GM18861 (cell line): ENCODE measurements at regions not wholly inside any gene's neighbourhood (a gene's known extent, or its start where the extent isn't known, plus 50 kb on each side); places are given as distances from the start of the nearest gene placed in this dataset.

Source experiments
- ATAC-seq: cut with Tn5 transposase; IDR thresholded peaks from one replicate; pipeline ENCODE4 v1.9.1; 2021; ENCODE audit not compliant: unreplicated experiment

DNA sequence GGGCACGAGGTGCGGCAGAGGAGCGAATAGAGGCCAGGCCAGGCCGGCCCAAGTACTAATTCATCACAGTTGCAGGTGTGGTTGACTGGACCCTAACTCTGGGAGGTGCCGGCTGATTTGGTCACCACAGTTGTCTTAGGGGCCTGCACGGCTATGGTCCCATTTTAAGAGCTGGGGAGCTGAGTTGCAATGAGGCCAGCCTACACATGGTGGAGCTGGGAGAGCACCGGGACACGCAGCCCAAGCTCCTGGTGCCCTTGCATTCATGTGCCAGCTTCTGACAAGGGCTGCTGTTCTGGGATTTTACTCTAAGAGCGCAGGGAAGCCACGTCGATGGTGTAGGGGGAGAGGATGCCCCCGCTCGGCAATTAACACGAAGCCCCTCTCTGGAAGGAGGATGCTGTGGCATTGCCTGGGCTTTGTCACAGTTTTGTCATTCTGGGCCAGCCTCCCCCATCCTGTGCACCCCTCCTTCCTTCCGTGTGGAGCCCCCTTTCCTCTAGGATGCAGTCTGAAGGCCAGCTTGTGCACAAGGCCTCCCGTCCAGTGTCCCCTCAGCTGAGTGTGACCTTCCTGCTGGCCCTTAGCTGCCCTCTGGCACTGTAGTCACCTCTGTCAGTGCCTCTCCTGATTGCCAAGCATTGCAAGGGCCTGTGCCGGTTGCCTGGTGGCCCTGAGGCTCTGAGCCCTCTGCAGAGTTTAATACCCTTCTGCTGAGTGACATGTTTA lies 109.4 kb upstream of the C1QTNF9B start:
- ATAC-seq, result no peak

DNA sequence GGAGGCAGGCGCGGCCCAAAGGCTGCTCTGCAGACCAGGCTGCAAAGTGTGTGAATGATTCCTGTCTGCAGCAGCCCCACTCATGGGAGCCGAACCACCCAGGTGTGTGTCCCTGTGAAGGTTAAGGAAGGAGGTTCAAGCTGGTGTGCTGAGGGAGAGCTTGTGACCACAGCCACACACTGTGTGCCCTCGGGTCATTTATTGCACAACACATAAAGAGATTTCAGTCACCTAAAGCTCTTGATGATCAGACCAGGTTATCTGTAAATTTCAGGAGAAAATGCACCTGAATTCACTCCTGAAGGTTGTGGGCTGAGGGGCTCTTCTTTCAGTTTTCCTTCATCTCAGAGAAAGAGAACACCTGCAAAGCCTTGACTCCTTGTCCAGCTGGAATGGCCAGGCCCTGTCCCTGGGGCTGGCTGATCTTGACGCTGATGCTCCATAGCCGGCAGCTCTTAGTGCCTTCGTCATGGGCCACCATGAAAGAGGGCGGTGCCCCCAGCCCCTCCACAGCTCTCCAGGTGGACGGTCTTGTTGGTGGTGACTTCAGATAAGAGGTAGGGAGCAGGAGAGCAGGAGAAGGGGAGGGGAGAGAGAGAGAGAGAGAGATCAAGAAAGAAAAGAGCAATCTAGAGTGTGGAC lies 110.8 kb upstream of the C1QTNF9B start:
- ATAC-seq, result no peak

DNA sequence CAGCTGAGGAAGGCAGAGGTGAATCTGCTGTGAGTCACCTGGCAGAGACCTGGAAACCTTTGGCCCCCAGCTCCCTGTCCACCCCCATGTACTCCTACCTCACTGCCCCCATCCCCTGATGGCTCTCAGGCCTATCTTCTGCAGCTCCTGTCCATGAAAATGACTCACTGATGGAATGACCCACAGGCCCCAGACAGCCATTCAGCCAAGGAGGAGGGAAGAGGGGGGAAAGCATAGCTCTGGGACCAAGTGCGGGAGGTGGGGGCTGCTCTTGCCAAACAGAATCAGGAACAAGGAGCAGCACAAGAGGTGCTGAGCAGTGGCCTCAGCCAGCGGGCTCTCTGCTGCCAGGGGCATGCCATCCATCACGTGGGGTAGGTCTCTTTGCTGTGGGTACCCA lies 111.4 kb upstream of the C1QTNF9B start:
- ATAC-seq, result no peak

DNA sequence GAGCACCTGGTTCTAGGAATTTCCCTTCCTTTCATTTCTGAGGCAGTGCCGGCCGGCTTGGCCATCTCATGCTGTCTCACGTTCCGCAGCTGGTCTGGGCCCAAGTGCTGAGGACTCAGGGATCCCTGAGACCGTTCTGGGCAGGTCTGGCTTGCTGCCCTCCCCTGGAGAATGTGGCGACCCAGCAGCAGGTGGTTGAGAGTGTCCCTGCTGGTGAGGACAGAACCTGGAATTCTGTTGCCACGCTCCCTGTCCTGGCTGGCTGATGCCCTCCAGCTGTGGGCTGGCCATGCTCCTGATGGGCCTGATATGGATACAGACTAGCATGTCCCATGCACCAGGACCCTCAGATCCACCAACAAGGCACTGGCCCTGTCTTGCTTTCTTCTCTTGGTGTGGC lies 114.0 kb upstream of the C1QTNF9B start:
- ATAC-seq, result no peak

DNA sequence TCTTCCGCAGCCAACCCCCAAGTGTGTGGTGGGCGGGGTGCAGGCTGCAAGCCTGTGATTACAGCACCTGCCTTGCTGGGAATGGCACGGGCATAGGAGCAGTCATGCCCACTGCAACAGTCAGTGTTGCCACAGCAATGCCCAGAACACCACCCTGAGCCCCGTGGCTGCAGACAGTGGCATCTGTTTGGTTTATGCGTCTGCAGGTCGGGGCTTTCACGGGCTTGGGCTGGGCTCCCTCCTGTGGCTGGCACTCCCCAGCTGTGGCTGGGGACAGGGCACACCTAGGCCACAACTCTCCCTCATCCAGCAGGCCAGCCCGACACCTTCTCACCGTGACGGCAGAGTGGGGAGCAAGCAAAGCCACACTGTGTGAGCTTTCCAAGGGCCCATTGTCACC lies 115.3 kb upstream of the C1QTNF9B start:
- ATAC-seq, result no peak

DNA sequence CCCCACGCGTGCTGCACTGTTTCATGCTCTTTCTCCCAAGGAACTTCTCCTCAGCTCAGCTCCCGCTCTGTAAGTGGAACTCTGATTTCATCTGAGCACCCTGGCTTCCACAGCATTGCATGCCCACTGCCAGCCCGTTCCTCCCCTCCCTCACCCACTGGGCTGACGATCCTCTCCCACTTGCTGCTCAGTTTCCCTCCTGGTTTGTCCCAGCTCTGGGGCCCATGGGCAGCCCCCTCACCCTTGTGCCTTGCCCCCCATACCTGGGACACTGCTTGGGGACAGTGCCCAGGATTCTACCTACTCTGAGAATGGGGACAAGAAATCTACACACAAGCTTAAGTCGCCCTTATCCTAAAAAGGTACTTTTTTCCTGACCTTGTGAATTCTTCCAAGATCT lies 115.9 kb upstream of the C1QTNF9B start:
- ATAC-seq, result no peak

DNA sequence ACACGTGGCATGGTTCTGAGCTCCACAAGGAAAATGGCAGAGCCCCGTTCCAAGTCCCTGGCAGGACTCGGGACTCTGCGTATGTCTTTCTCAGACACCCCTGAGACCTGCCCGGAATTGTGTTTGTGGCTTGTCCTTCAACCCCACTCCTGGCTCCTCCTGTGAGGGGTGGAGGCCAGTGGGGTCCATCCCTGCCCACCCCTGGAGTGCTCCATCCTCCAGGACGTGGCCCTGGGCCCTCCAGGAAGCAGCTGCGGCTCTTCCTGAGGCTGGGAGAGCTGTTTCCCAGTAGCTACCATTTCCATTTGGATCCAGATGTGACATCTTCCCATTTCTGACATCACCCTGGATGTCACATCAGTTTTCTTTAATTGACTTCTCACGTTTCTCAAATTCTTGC lies 118.7 kb upstream of the C1QTNF9B start:
- ATAC-seq, result no peak

DNA sequence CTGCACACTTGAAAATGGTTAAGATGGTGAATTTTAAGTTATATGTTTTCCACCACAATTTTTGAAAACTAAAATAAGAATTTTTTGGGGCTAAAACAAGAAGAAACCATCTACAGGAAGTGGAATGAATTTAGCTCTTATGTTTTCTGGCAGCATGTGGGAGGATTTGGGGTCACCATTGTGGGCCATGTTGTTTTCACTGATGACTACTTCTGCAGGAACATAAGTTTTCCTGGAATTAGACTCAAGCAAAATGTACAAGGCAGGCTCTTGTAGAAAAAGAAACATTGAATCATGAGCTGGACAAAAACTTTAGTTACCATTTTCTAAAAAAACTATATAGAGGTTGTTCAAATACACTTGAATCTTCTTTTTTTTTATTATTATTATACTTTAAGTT lies 125.3 kb upstream of the C1QTNF9B start:
- ATAC-seq, result no peak

DNA sequence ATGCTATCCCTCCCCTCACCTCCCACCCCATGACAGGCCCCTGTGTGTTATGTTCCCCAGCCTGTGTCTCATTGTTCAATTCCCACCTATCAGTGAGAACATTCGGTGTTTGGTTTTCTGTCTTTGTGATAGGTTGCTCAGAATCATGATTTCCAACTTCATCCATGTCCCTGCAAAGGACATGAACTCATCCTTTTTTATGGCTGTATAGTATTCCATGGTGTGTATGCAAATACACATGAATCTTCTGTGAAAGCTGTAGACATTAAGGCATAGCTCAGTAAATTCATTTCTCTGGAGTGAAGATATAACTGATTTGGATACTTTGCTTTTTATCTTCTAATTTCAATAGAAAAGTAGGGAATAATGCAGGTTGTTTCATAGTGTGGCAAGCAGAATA lies 125.8 kb upstream of the C1QTNF9B start:
- ATAC-seq, result no peak

DNA sequence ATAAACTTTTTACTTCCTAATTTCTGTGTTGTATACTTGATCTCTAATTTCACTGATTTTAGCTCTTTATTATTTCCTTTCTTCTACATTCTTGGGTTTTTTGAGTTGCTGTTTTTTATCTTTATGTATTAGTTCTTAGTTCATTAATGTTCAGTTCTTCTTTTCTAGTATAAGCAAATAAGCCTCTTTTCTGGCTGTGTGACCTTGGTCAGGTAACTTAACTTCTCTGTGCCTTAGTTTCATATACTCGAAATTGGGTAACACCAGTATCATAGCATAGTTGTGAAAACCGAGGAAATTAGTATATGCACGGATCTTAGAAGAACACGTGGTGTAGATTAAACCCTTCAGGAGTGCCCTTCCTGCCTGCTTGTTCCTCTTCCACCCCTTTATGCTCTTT lies 130.2 kb upstream of the C1QTNF9B start:
- no peak for ATAC-seq

DNA sequence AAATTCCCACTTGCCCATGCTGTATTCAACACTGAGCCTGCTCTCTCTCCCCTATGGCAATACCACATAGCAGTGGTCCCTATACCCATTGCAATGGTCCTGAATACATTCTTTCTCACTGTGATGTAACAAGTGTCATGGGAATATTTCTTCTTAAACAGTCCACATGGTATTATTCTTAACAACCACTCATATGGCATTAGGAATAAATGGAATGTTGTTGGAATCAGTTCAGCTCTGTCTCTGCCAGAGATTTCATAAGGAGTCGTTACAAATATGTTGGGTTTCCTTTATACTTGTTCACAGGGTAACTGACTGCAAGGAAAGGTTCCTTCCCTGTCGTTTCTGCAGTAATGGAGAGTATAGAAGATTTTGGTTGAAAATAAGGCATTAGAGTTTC lies 128.3 kb upstream of the SPATA13 start:
- ATAC-seq, result no peak

DNA sequence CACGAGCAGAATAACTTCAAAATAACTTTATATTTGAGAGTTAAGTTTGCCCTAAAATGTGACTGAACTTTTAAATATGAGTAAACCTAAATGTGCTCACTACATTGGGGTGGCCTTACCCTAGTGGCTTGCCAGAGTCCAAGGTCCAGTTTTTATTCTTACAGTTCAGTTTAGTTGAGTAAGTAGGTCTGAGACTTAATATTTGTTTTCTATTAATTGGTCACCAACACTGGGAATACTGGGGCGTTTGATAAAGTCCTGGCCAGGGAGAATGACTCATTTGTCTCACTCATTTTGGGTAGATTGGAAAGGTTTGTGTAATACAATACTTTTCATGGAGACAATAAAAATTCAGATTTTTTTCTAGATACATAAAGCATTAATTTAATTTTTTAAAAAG lies 127.8 kb upstream of the SPATA13 start:
- no peak for ATAC-seq

DNA sequence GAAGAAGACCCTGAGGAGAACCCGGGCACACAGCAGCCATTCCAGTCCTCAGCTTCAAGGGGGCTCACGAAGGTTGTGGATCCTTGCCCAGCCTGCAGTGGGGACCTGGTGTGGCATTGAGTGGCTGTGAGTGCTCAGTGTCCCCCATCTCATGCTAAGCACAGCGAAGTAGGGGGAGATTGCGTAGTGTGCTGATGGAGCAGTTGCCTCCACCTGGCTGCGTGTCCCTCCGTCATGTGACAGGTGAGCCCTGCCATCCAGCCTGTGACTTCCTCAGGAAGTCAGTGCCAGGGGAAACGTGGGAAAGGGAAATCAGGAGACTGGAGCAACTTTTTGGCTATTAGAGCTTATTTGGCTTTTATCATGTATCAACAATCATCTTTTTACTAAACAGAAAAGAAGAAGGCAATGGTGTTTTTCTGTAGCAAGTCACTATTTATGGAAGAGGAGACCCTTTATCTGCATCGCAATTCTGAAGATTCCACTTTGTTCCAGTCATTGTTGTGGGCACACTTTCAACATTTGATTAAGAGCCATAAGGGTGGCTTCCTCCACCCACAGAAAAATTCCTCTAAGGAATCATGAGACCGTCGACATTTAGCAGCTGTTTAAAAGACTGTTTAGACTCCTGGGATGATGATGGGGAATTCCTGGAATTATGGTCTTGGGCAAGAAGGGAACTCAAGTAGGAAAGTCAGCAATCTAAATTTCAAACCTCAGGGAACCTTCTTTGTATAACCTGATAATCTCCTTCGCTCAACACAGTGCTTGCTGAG lies 126.8 kb upstream of the SPATA13 start:
- no peak for ATAC-seq

DNA sequence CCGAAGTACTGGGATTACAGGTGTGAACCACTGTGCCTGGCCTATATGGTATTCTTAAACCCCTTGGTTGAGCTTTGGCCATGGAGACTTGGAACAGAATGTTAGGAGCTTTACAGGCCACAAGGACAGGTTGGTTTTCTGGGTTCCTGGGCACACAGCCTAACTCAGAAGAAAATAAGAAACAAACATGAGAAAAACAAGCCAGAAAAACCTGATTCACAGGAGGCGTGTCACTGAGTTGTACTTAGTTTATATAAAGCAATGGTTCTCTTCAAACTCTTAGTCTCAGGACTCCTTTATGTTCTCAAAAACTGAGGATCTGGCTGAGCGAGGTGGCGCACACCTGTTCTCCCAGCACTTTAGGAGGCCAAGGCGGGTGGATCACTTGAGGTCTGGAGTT lies 125.1 kb upstream of the SPATA13 start:
- ATAC-seq, result no peak

DNA sequence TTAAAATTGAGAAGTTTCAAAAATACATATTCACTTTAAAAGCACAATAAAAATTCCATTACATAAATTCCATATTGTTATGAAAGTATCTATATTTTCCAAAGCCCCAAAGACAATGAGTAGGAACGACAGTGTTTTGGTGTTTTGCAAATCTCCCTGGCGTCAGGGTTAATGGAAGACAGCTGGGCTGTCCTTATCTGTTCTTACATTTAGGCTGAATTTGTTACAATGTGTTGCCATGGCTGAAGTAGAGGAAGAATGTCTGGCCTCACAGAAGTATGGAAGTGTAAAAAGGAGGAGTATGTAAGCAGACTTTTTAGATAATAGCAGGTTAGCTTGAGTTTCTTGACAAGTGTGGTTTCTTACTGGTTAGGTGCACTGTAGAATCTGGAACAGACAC lies 124.4 kb upstream of the SPATA13 start:
- no peak for ATAC-seq

DNA sequence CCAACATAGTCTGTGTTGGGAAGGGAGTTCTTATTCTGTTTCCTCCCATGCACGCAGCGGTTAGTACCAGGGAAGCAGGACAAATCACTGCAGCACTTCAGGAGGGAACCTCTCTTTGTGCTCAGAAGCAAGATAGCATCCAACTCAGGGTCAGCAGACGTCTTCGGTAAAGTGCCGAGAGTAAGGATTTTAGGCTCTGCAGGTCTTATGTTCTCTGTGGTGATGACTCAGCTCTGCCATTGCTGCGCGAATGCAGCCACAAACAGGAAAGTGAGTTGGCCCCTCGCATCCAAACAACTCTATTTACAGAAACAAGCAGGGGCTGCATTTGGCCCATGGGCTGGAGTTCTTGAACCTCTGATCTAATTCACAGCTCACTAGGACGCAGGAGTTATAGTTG lies 122.1 kb upstream of the SPATA13 start:
- ATAC-seq, result no peak

DNA sequence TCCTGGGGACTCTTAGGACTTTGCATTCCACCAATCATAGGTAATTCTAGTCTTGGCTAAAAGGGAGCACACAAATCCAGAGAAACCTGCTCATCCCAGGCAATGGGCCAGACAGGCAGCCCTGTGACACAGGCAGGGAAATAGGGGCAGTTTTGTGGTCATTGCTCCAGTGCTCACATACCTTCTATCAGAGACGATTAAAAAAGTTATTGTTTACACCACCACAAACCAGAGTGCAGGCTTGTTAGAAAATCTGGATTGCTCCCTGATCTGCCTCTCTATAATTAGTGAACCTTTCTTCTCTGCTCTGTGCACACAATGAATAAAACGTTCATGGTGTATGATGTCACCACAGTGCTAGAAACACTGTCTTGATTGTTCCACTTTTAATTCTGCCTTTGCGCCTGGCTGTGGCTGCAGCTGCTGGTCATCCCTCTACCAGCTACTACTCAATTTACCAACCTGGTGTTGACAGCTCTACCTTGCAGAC lies 121.6 kb upstream of the SPATA13 start:
- no peak for ATAC-seq

DNA sequence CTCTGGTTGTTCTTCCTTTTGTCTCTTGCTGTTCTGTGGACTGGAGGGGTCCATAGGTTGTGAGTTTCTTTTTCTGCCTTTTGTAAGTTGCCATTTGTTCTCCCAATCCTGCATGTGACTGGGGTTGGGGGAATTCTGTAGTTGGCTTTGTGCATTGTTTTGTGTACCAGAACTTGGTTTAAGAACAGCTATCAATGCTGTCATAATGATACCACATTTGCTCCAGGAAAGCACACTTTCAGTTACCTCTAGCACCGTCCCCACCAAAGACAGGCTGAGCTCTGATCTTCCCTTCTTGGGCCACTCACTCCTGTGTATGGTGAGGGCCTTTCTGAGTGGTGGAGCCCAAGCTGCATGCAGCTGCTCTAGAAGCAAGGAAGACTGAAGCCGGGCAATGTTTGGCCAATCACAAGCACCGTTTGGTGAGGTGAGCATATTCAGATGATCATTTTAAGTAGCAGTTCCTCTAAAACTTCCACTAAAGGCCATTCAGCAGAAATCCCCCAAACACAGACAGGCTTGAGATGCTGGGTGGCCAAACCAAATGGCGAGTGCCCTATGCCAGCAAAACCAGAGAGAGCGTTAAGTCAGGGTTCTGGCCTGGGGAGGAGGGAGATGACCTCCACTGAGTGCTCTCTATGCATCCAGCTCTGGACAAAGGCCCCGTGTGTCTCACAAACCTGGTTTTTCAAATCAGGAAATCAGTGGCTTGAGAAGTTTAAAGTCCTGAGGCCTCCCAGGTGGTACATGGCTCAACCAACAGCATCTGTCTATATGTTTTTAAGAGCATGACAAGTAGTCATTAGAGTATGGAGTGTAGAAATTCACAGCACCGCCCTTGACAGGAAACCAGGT lies 120.7 kb upstream of the SPATA13 start:
- ATAC-seq, result peak; percentile 62

DNA sequence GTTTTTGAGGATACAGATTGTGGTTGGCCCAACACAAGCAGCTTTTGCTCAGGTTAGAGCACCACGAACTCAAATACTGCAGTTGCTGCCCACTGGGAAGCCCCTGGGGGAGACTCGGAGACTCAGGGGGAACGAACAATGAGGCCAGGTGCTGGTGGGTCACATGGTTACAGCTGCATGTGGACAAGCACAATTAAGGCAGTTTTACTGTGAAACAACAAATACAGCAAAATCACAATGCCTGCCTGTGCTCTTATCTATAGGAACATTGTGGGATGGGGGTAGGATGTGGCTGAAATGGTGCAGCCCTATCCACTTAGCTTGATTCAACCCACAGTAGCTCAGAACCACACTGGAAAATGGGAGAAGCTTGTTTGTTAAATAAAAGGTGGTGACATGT lies 119.7 kb upstream of the SPATA13 start:
- ATAC-seq, result no peak

DNA sequence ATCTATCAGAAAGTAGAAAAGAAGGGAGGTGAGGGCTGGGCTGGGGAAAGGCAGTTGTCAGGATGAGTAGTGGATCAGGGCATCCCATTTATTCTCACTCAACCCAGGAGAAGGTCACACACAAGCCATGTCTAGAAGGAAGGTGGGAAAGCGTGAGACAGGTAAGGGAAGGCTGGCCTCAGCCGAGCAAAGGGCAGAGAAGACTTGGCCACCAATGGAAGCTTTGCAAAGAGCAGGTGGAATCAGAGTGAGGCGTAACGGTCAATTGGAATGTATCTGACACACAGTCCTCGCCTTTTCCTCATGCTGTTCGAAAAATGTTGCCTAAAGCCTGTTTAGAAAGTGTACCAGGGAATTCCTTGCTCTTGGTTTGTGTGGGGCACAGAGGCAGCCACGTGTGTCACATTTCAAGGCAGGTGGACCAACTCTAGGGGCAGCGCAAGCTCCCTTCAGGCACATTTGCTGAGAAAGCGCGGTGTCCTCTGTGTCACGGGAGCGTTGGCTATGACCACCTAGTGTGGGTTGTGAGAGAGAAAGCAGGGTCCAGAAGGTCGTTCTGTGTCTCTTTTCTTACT lies 118.8 kb upstream of the SPATA13 start:
- no peak for ATAC-seq
